ENCODE measurements at regions not wholly inside any gene's neighbourhood (a gene's known extent, or its start where the extent isn't known, plus 50 kb on each side); places are given as distances from the start of the nearest gene placed in this dataset.

DNA sequence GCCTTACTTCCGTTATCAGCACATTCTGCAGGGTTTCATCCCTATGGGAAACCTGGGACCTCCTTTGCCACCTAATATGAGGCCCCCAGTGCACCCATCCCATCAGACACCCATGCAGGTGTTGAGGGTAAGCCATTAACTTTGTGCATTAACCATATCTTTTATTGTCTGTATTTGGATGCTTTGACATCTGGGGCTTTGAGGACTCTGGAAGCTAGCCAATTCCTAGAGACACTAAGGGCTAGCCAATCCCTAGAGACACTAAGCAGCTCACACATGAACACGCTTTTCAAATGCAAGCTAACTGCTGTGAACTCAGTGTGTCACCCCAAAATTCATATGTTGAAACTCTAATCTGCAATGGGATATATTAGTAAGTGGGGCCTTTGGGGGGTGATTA lies 272.5 kb upstream of the COBL start:
- TF ChIP-seq EZH2 (IDR thresholded peaks at IDR 0.05) = no peak
- TF ChIP-seq POLR2AphosphoS5 (IDR thresholded peaks at IDR 0.05; ENCODE audit: borderline replicate concordance, low read depth, low read length) = no peak
